ENCODE measurements at regions not wholly inside any gene's neighbourhood (a gene's known extent, or its start where the extent isn't known, plus 50 kb on each side); places are given as distances from the start of the nearest gene placed in this dataset.

GRCh38 chr10:117757086-117757720 lies 214.7 kb downstream of the EMX2 start:
- Histone ChIP-seq H3K4me3 (ENCODE audit: low read depth, low read length, poor library complexity, severe bottlenecking) (no peak overlapping the region), H4K20me1 (ENCODE audit: insufficient read depth, low read length) (no peaks in the 10 kb centered on the region), H3K27ac (ENCODE audit: low read depth, low read length, poor library complexity, severe bottlenecking) (no peak overlapping the region), H3F3A (ENCODE audit: insufficient read depth, low read length) (no peaks in the 10 kb centered on the region), H2AFZ (ENCODE audit: low read length) (no peak overlapping the region), H3K27me3 (ENCODE audit: insufficient read depth, low read length) (peaks cover 4% of the 10 kb centered on the region; the same call in 1 of the 2 replicates), H3K79me2 (ENCODE audit: insufficient read depth, low read length) (no peaks in the 10 kb centered on the region), H3K9ac (ENCODE audit: low read length) (no peak overlapping the region), H3K36me3 (ENCODE audit: insufficient read depth, low read length) (no peaks in the 10 kb centered on the region), H3K4me2 (ENCODE audit: low read length) (no peak overlapping the region), H3K9me3 (ENCODE audit: low read length) (no peaks in the 10 kb centered on the region), H3K4me1 (ENCODE audit: insufficient read depth, low read length, severe bottlenecking) (no peaks in the 10 kb centered on the region), H3K9me2 (ENCODE audit: low read depth, low read length) (no peaks in the 10 kb centered on the region)
- TF ChIP-seq CTCF (IDR thresholded peaks at IDR 0.05; ENCODE audit: low read length) (no peak), EZH2 (IDR thresholded peaks at IDR 0.05; ENCODE audit: borderline replicate concordance, low read length) (no peak)

GRCh38 chr10:117759266-117759665 lies 216.7 kb downstream of the EMX2 start:
- no peaks in the 10 kb centered on the region for H3K9me2 ChIP-seq (ENCODE audit: low read depth, low read length)

GRCh38 chr10:117761695-117762094 lies 219.1 kb downstream of the EMX2 start:
- Histone ChIP-seq H3K36me3 (ENCODE audit: insufficient read depth, low read length) (no peaks in the 10 kb centered on the region), H3K9me2 (ENCODE audit: low read depth, low read length) (no peaks in the 10 kb centered on the region), H3K79me2 (ENCODE audit: insufficient read depth, low read length) (no peaks in the 10 kb centered on the region), H3K4me2 (ENCODE audit: low read length) (no peak overlapping the region), H3F3A (ENCODE audit: insufficient read depth, low read length) (no peaks in the 10 kb centered on the region), H2AFZ (ENCODE audit: low read length) (no peak overlapping the region), H3K9me3 (ENCODE audit: low read length) (no peaks in the 10 kb centered on the region), H3K27ac (ENCODE audit: low read depth, low read length, poor library complexity, severe bottlenecking) (no peak overlapping the region), H4K20me1 (ENCODE audit: insufficient read depth, low read length) (no peaks in the 10 kb centered on the region), H3K9ac (ENCODE audit: low read length) (no peak overlapping the region), H3K27me3 (ENCODE audit: insufficient read depth, low read length) (peaks cover 4% of the 10 kb centered on the region; the same call in 1 of the 2 replicates), H3K4me1 (ENCODE audit: insufficient read depth, low read length, severe bottlenecking) (no peaks in the 10 kb centered on the region), H3K4me3 (ENCODE audit: low read depth, low read length, poor library complexity, severe bottlenecking) (no peak overlapping the region)
- TF ChIP-seq EZH2 (IDR thresholded peaks at IDR 0.05; ENCODE audit: borderline replicate concordance, low read length), result no peak
- TF ChIP-seq CTCF (IDR thresholded peaks at IDR 0.05; ENCODE audit: low read length), result no peak

More at GRCh38 chr10:117759266-117759665, 216.7 kb downstream of the EMX2 start:
- Histone ChIP-seq H3F3A (ENCODE audit: insufficient read depth, low read length) (no peaks in the 10 kb centered on the region), H3K27ac (ENCODE audit: low read depth, low read length, poor library complexity, severe bottlenecking) (no peak overlapping the region), H3K4me3 (ENCODE audit: low read depth, low read length, poor library complexity, severe bottlenecking) (no peak overlapping the region), H3K4me1 (ENCODE audit: insufficient read depth, low read length, severe bottlenecking) (no peaks in the 10 kb centered on the region), H3K36me3 (ENCODE audit: insufficient read depth, low read length) (no peaks in the 10 kb centered on the region), H2AFZ (ENCODE audit: low read length) (no peak overlapping the region), H3K9ac (ENCODE audit: low read length) (no peak overlapping the region), H3K4me2 (ENCODE audit: low read length) (no peak overlapping the region), H3K27me3 (ENCODE audit: insufficient read depth, low read length) (peaks cover 4% of the 10 kb centered on the region; the same call in 1 of the 2 replicates), H3K79me2 (ENCODE audit: insufficient read depth, low read length) (no peaks in the 10 kb centered on the region), H3K9me3 (ENCODE audit: low read length) (no peaks in the 10 kb centered on the region), H4K20me1 (ENCODE audit: insufficient read depth, low read length) (no peaks in the 10 kb centered on the region)
- TF ChIP-seq EZH2 (IDR thresholded peaks at IDR 0.05; ENCODE audit: borderline replicate concordance, low read length), result no peak
- TF ChIP-seq CTCF (IDR thresholded peaks at IDR 0.05; ENCODE audit: low read length), result no peak

Measured in OCI-LY1 (cell line).